Ureter (tissue), 1 donor: ENCODE measurements at regions not wholly inside any gene's neighbourhood (a gene's known extent, or its start where the extent isn't known, plus 50 kb on each side); places are given as distances from the start of the nearest gene placed in this dataset.
A peak's percentile ranks its signal among the peaks of the same experiment; 100 is the strongest.
"Not testable (repeated sequence)": the region's sequence is repeated elsewhere in the genome, so short reads cannot be mapped to it uniquely, and the experiment has no call there.

Source experiments
- DNase-seq: peaks from one replicate; pipeline ENCODE4 v3.0.0-alpha.2; 2020; ENCODE audit warnings: low spot score
- donor health status: DM: yes; HTN: yes; CAD: no.

GRCh38 chr12:31906557-31907301, 52.5 kb upstream of the RESF1 start:
- DNase-seq: no peak

GRCh38 chr12:31903025-31903424, 56.2 kb upstream of the RESF1 start:
- no peak for DNase-seq

GRCh38 chr12:31900271-31900670, 58.9 kb upstream of the RESF1 start:
- no peak for DNase-seq

GRCh38 chr12:31899109-31899508, 60.1 kb upstream of the RESF1 start:
- no peak for DNase-seq

- DNase-seq: peak; percentile 44
These were observed 61.3 kb upstream of the RESF1 start for GRCh38 chr12:31897781-31898503.

GRCh38 chr12:31897092-31897491, 62.1 kb upstream of the RESF1 start:
- not testable (repeated sequence) for DNase-seq

GRCh38 chr12:31896514-31897039, 62.6 kb upstream of the RESF1 start:
- peak; percentile 66 for DNase-seq

- no peak for DNase-seq
These were observed 63.6 kb upstream of the RESF1 start for GRCh38 chr12:31895449-31896150.

GRCh38 chr12:31890295-31891285, 68.6 kb upstream of the RESF1 start:
- DNase-seq: no peak

GRCh38 chr12:31887109-31887811, 72.0 kb upstream of the RESF1 start:
- DNase-seq: no peak

GRCh38 chr12:31882682-31883081, 76.5 kb upstream of the RESF1 start:
- not testable (repeated sequence) for DNase-seq

- no peak for DNase-seq
These were observed 78.9 kb upstream of the RESF1 start for GRCh38 chr12:31880340-31880739.

- no peak for DNase-seq
These were observed 81.3 kb upstream of the RESF1 start for GRCh38 chr12:31877884-31878283.

- no peak for DNase-seq
These were observed 82.4 kb upstream of the RESF1 start for GRCh38 chr12:31876568-31877424.

GRCh38 chr12:31875609-31875964, 83.6 kb upstream of the RESF1 start:
- DNase-seq: no peak

GRCh38 chr12:31874961-31875608, 84.1 kb upstream of the RESF1 start:
- peak; percentile 71 for DNase-seq

GRCh38 chr12:31872831-31873604, 86.2 kb upstream of the RESF1 start:
- no peak for DNase-seq

GRCh38 chr12:31869972-31870371, 89.2 kb upstream of the RESF1 start:
- DNase-seq: no peak
